ENCODE measurements at regions not wholly inside any gene's neighbourhood (a gene's known extent, or its start where the extent isn't known, plus 50 kb on each side); places are given as distances from the start of the nearest gene placed in this dataset.

DNA sequence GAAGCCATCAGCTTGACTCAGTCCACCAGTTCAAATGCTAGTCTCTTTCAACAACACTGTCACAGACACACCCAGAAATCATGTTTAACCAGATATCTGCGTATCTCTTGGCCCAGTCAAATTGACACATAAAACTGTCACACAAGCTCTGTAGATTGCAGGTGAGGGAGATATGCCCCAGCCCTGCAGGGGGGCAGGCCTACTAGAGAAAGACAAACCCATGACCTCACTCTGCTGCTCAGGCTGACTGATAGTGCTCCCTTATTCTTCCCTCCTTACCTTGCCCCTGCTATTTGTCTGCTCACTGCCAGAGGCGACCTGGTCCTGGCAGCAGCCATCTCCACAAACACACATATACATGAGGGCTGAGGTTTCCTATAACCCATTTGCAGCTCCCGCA lies 351.3 kb downstream of the DRD1 start:
- Histone ChIP-seq H3K4me2 (ENCODE audit: low read length) (no peak overlapping the region), H3K9me2 (ENCODE audit: insufficient read depth, low read length) (no peaks in the 10 kb centered on the region), H3K4me1 (ENCODE audit: insufficient read depth, low read length, poor library complexity, severe bottlenecking) (no peaks in the 10 kb centered on the region), H4K20me1 (ENCODE audit: insufficient read depth, low read length) (no peaks in the 10 kb centered on the region), H3K27ac (ENCODE audit: low read depth, low read length, poor library complexity, severe bottlenecking) (no peak overlapping the region), H3K36me3 (ENCODE audit: insufficient read depth, low read length) (no peaks in the 10 kb centered on the region), H3K4me3 (ENCODE audit: low read depth, low read length, poor library complexity, severe bottlenecking) (no peak overlapping the region), H3K9me3 (ENCODE audit: low read length) (no peaks in the 10 kb centered on the region), H2AFZ (ENCODE audit: low read length) (no peak overlapping the region), H3K79me2 (ENCODE audit: insufficient read depth, low read depth, low read length) (no peaks in the 10 kb centered on the region)
- BruUV-seq (replicated peaks): no TSS peak
- POLR2A ChIA-PET: interaction anchor here (0.8 kb wide), 1 partner anchor 398 kb away, joined by 3 read pairs; no protein-coding TSS in a partner anchor
- CTCF ChIA-PET (ENCODE audit: unreplicated experiment): no interaction called here
- DNase-seq (ENCODE audit: low spot score): no peak
- TF ChIP-seq CTCF (conservative IDR thresholded peaks at IDR 0.05; ENCODE audit: low read length): no peak
- no peak for TF ChIP-seq EZH2phosphoT487 (IDR thresholded peaks at IDR 0.05; ENCODE audit: borderline replicate concordance, low read depth, low read length)
- intact Hi-C loops (cut with micrococcal nuclease; ENCODE audit: unreplicated experiment): no loop called here

DNA sequence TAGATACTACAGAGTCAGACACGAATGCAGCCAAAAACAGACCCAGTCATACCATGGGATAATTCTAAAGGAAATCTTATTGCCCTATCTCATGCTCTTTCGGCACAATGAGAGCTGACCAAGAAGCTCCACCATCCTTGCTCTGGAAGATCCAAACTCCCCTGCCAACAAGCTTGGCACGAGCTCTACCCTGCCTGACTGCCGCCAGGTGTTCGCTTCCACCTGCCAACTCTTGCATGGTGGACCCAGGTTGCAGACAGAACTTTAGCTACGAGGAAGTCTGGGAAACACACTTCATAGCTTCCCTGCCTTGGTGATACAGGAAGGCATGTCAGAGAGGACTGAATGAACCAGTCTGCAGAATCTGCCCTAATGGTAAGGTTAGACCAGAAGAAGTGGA lies 355.0 kb downstream of the DRD1 start:
- TF ChIP-seq CTCF (conservative IDR thresholded peaks at IDR 0.05; ENCODE audit: low read length): no peak
- TF ChIP-seq EZH2phosphoT487 (IDR thresholded peaks at IDR 0.05; ENCODE audit: borderline replicate concordance, low read depth, low read length): no peak
- Histone ChIP-seq H3K27ac (ENCODE audit: low read depth, low read length, poor library complexity, severe bottlenecking) (no peak overlapping the region), H3K4me2 (ENCODE audit: low read length) (no peak overlapping the region), H3K9me3 (ENCODE audit: low read length) (no peaks in the 10 kb centered on the region), H3K4me1 (ENCODE audit: insufficient read depth, low read length, poor library complexity, severe bottlenecking) (no peaks in the 10 kb centered on the region), H3K4me3 (ENCODE audit: low read depth, low read length, poor library complexity, severe bottlenecking) (no peak overlapping the region), H4K20me1 (ENCODE audit: insufficient read depth, low read length) (no peaks in the 10 kb centered on the region), H3K36me3 (ENCODE audit: insufficient read depth, low read length) (no peaks in the 10 kb centered on the region), H2AFZ (ENCODE audit: low read length) (no peak overlapping the region), H3K9me2 (ENCODE audit: insufficient read depth, low read length) (no peaks in the 10 kb centered on the region), H3K79me2 (ENCODE audit: insufficient read depth, low read depth, low read length) (no peaks in the 10 kb centered on the region)
- intact Hi-C loops (cut with micrococcal nuclease; ENCODE audit: unreplicated experiment): no loop called here
- DNase-seq (ENCODE audit: low spot score): no peak
- ChIA-PET CTCF (ENCODE audit: unreplicated experiment) (no interaction called here), POLR2A (no interaction called here)
- no TSS peak for BruUV-seq (replicated peaks)

GRCh38 chr5:175082866-175083590 lies 358.6 kb downstream of the MSX2 start:
- intact Hi-C loops (cut with micrococcal nuclease; ENCODE audit: unreplicated experiment): no loop called here
- H3K79me2 ChIP-seq (ENCODE audit: insufficient read depth, low read depth, low read length): no peaks in the 10 kb centered on the region
- no peaks in the 10 kb centered on the region for H3K36me3 ChIP-seq (ENCODE audit: insufficient read depth, low read length)
- no peaks in the 10 kb centered on the region for H3K9me2 ChIP-seq (ENCODE audit: insufficient read depth, low read length)
- ChIA-PET CTCF (ENCODE audit: unreplicated experiment) (no interaction called here), POLR2A (no interaction called here)
- no peaks in the 10 kb centered on the region for H3K4me1 ChIP-seq (ENCODE audit: insufficient read depth, low read length, poor library complexity, severe bottlenecking)
- no peak overlapping the region for H2AFZ ChIP-seq (ENCODE audit: low read length)
- no peak overlapping the region for H3K4me2 ChIP-seq (ENCODE audit: low read length)
- BruUV-seq (replicated peaks): no TSS peak
- DNase-seq (ENCODE audit: low spot score): no peak
- H4K20me1 ChIP-seq (ENCODE audit: insufficient read depth, low read length): no peaks in the 10 kb centered on the region
- H3K27ac ChIP-seq (ENCODE audit: low read depth, low read length, poor library complexity, severe bottlenecking): no peak overlapping the region
- no peaks in the 10 kb centered on the region for H3K9me3 ChIP-seq (ENCODE audit: low read length)
- H3K4me3 ChIP-seq (ENCODE audit: low read depth, low read length, poor library complexity, severe bottlenecking): no peak overlapping the region
- TF ChIP-seq EZH2phosphoT487 (IDR thresholded peaks at IDR 0.05; ENCODE audit: borderline replicate concordance, low read depth, low read length): no peak
- no peak for TF ChIP-seq CTCF (conservative IDR thresholded peaks at IDR 0.05; ENCODE audit: low read length)
